Epithelial cell of prostate (primary cell): ENCODE measurements at regions not wholly inside any gene's neighbourhood (a gene's known extent, or its start where the extent isn't known, plus 50 kb on each side); places are given as distances from the start of the nearest gene placed in this dataset.

Experiments
- DNase-seq: peaks from one replicate; pipeline ENCODE4 v3.0.0-alpha.2; 2011; ENCODE audit warnings: low read depth, low spot score
- H3K27ac ChIP-seq: fragments of 450-650 bp; 2 replicates; pipeline ENCODE4 v1.5.1; 2017; ENCODE audit warnings: mild to moderate bottlenecking

DNA sequence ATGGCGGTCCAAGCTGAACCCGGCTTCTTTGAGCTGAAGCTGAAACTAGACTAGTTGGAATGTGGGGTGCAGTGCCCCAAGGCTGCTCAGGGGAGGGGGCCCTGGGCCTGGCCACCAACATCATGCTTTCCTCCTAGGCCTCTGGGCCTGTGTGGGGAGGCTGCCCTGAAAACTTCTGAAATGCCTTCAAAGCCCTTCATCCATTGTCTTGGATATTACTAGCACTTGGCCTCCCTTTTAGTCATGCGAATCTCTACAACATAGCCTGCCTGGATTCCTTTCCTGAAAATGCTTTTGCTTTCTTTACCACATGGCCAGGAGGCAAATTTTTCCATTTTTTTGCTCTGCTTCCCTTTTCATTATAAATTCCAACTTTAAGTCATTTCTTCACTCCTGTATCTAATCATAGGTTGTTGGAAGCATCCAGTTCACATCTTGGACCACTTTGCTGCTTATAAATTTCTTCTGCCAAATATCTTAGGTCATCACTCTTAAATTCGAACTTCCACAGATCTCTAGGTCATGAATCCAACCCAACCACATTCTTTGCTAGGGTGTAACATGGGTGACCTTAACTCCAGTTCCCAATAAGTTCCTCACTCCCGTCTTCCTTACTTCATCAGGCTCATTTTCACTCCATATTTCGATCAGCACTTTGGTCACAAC is 103.4 kb downstream of the DDIT4L start:
- DNase-seq: no peak
- peak overlapping the region; percentile 39 for H3K27ac ChIP-seq

GRCh38 chr4:100084892-100085291 is 105.4 kb downstream of the DDIT4L start:
- H3K27ac ChIP-seq: no peak overlapping the region

GRCh38 chr4:100083289-100083688 is 107.0 kb downstream of the DDIT4L start:
- DNase-seq: no peak
- no peak overlapping the region for H3K27ac ChIP-seq

More at GRCh38 chr4:100084892-100085291, 105.4 kb downstream of the DDIT4L start:
- DNase-seq: no peak

DNA sequence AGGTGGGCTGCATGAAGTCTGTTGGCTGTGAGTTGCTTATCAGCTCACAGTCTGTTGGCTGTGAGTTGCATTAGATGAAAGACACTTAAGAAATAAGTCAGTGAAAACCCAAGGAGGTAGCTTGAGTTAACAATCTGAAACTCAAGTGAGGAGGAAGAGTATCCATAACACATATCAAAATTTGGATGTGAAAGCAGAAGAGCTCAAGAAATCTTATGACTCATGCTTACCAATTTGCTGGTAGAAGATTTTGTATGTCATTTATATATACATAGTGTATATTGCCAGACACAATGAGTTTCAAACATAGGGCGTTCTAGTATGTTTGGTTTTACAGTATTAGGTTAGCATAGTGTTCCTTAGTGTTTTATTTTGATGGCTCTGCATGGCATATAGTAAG is 107.4 kb downstream of the DDIT4L start:
- no peak for DNase-seq
- H3K27ac ChIP-seq: no peak overlapping the region

DNA sequence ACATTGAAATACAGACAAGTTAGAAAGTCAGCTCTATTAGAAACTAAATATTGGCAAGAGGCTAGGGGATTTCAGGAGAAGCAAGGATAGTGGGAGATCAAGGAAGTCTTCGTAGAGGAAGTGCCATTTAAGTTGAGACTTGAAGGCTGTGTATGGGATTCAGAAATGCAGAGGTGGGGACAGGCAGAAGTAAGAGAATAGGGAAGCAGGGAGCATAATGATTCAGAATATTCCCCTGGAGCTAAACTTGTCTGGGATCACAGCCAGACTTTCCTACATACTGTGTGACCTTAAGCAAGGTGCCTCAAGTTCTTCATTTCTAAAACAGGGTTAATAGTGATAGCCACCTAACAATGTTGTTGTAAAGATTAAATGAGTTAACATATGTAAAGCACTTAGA is 108.8 kb downstream of the DDIT4L start:
- H3K27ac ChIP-seq: peak overlapping the region; percentile 33
- DNase-seq: no peak

- DNase-seq: no peak
- no peak overlapping the region for H3K27ac ChIP-seq
Observed at GRCh38 chr4:100079264-100079663, 111.0 kb downstream of the DDIT4L start.

GRCh38 chr4:100076753-100077152 is 113.5 kb downstream of the DDIT4L start:
- H3K27ac ChIP-seq: no peak overlapping the region
- DNase-seq: no peak

DNA sequence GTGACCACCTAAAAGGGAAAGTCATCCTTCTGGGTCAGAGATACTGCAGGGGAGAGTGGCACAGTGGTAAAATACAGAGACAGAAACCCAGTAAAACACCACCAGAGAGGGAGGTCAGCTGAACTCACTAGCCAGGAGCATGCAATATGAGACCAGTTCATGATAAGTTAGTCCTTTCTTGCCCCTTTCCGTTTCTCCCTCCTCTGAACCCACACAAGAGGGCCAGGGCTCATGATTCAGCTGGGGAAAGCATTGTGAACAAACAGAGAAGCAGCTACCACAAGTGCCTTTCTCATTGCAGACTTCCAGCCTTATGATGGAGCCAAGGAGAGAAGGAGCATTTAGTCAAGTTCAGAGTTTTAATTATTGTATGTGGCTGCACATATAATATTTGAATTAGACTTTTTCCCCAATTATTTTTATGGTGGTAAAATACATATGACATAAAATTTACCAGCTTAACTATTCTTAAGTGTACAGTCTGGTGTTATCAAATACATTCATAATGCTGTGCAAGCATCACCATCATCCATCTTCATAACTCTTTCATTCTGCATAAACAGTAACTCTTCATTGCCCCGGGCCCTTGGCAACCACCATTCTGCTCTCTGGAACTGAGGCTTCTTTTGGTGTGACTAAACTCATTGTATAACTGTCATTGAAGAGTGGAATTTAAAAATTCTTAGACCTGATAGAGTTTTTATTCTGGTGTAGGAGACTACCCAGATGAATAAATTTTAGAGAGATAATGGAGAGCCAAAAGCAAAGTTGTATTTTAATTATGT is 114.6 kb downstream of the DDIT4L start:
- DNase-seq: no peak
- no peak overlapping the region for H3K27ac ChIP-seq

GRCh38 chr4:100075056-100075455 is 115.2 kb downstream of the DDIT4L start:
- DNase-seq: no peak
- no peak overlapping the region for H3K27ac ChIP-seq

DNA sequence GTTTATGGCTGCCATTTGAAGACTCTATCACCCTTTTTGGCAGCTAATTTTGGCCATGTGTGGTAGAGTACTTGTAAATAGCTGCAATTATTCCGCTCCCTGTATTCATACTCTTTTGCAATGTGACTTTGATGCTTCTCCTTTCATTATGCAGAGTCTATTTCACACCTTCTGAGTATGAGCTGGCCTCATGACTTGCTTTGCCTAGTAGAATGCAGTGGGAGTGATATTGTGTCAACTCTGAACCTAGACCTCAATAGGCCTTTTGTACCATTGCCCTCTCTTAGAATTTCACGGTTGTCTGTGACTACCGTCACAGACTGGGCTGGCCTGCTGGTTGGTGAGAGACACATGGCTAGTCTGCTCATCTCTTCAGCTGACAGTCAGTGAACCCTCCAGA is 118.8 kb downstream of the DDIT4L start:
- H3K27ac ChIP-seq: no peak overlapping the region
- no peak for DNase-seq

DNA sequence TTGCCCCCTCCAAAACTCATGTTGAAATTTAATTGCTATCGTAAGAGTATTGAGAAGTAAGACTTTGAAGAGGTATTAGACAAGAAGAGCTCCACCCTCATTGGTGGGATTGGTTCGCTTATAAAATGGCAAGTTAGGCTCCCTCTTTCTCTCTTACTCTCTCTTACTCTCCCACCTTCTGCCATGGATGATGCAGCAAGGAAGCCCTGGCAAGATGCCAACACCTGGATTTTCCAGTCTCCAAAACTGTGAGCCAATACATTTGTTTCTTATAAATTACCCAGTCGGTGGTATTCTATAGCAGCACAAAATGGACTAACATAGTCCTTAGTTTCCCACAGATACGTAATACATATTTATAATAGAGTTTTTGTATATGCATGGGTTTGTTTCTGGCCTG is 119.4 kb downstream of the DDIT4L start:
- no peak for DNase-seq
- no peak overlapping the region for H3K27ac ChIP-seq

DNA sequence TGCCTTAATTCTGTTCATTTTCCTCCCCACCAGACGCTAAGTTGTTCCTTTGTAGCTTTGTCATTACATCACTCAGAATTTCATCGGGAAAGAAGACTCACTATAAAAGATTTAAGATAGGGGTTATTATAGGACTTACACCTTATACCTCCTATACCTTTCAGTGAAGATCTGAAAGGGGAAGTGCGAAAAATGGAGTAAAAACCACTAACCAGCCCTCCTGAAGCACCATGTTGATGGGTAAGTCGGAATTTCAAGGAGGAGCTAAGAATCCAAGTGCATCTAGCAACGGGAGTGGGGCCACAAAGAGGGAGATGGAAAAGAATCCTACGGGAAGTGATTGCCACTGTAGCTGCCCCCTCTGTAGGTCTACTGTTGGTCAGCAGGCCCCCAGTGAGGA is 119.1 kb upstream of the H2AZ1 start:
- no peak overlapping the region for H3K27ac ChIP-seq
- DNase-seq: no peak

- H3K27ac ChIP-seq: no peak overlapping the region
- no peak for DNase-seq
Observed at GRCh38 chr4:100067255-100067654, 117.2 kb upstream of the H2AZ1 start.

DNA sequence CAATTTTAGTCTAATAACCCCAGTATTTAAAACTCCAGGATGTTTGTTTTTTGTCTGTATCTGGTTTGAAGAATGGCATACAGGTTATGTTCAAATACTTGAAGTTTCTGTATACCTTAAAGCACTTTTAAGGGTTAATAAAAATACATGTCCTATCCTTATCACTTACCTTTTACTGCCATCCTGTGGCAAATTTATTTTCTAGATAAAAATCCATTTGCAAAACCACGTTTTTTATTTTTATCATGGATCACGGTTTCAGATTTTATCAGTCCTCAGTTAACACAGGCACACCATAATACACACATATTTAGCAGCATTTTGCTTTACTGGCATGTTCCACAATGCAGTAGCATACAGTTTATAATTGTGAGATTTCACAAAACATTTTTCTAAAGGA is 113.3 kb upstream of the H2AZ1 start:
- no peak overlapping the region for H3K27ac ChIP-seq
- no peak for DNase-seq

DNA sequence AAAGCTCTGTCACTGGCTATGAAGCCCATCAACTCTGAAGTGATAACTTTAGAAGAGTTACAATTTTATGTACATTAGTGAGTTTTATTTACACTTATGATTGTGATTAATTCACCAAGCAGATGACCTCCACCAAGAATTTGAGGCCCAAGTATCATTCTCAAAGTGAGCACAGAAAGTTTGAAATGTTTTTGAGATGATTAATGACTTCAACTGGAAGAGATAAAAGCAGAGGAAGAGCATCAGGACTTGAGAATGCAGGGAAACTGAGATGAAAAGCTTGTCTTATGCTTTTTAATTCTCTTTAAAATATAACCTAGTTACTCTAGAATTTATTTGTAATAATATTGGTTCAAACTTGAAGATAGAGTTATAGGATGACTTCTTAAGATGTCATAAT is 112.8 kb upstream of the H2AZ1 start:
- H3K27ac ChIP-seq: no peak overlapping the region
- no peak for DNase-seq

DNA sequence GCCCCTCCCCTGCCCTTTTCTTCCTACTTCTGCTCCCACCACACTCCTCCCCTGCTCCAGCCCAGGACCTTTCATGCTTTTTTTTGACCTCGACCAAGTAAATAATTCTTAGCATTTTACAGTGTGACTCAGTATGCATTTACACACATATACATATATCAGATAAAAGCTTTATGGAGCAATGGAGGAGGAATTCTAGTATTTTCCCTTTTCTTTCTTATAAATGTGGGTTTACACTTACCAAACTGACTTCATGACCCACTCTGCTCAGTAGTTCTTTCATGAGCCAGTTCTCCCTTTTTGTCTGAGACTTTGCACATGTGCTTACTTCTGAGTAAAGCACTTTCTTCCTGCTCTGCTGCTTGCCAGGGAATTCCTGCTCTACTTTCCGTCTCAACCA is 111.8 kb upstream of the H2AZ1 start:
- no peak overlapping the region for H3K27ac ChIP-seq
- DNase-seq: no peak

DNA sequence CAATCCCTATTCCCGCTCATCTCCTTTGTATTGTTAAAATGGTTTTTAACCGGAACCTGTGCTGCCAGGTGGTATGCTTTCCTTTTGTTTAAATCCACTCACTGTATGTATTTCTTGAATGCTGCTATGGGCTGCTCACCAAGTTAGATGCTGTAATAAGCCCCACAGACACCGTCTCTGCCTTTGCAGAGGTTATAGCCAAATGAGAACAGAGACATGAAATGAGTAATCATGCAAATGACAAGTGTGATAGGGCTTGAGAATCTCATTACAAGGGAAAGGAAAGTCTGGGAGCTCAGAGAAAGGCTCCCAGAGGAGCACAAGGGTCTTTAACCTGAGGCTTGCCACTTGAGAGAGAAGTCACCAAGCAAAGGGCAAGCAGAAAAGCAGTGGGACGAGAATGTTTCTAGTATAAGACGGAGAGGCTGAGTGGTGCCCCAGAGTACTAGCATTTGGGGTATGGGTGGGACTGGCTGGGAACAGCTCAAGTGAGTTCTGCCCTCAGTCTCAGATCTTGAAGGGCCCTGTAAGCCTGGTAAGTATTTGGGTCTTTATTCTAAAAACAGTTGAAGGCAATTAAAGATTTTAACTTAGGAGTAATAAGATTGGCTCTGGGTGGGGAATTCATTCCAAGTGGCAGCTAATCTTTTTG is 110.8 kb upstream of the H2AZ1 start:
- DNase-seq: no peak

DNA sequence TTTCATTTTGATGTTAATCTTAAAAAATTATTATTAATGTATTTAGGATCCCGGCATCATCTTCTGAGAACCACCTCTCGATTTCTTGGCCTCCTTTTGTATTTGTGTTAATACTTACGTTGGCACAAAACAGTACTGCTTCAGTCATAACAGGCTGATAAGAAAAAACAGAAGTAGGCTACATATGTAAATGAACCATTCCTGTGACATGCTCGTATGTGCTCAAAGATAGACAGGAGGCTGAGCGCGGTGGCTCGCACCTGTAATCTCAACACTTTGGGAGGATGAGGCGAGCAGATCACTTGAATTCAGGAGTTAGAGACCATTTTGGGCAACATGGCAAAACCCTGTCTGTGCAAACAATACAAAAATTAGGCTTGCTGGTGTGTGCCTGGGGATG is 109.4 kb upstream of the H2AZ1 start:
- DNase-seq: no peak
- no peak overlapping the region for H3K27ac ChIP-seq

More for the DNA sequence above, 110.8 kb upstream of the H2AZ1 start:
- H3K27ac ChIP-seq: no peak overlapping the region

DNA sequence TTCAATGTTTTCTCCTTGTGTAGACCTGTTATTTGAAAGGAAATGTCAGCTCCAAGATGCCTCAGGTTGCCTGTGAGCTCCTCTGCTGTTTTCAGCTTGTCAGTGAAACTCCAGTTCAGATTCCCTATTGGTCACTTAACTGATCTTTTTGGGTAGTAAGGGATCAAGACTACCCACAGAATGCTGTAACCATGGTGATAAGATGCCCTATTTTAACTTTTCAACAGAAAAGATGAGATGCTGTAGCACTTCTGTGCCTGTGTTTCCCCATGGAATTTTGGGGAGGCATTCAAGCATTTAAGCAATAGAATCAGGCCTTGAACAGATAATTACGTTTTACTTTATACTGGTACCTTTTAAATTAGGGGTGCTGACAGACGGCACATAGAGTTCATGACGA is 106.6 kb upstream of the H2AZ1 start:
- DNase-seq: no peak
- H3K27ac ChIP-seq: no peak overlapping the region

- no peak for DNase-seq
Observed at GRCh38 chr4:100054071-100054470, 104.0 kb upstream of the H2AZ1 start.

GRCh38 chr4:100049872-100050271 is 99.8 kb upstream of the H2AZ1 start:
- H3K27ac ChIP-seq: peak overlapping the region; percentile 25
- no peak for DNase-seq

More at GRCh38 chr4:100054071-100054470, 104.0 kb upstream of the H2AZ1 start:
- H3K27ac ChIP-seq: no peak overlapping the region
